ENCODE measurements at regions not wholly inside any gene's neighbourhood (a gene's known extent, or its start where the extent isn't known, plus 50 kb on each side); places are given as distances from the start of the nearest gene placed in this dataset.
"Not testable (repeated sequence)": the region's sequence is repeated elsewhere in the genome, so short reads cannot be mapped to it uniquely, and the experiment has no call there.

DNA sequence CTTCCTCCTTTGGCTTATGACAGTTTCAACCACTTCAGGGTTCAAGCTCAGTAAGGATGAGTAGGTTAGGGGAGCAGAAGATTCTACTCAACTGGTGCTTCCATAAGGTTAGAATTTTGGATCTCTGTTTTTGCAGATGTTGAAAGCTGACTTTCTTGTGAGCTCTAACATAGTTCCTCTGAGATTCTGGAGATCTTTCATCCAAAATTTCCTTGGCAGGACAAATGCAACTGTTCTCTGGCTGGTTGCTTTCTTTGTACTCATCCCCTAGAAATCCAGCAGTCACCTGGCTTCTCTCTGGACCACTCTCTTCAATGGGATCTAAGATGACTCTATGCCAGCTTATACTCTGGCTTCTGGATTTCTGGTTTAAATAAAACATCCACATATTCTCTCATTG is 189.6 kb downstream of the ESM1 start:
- no peak for TF ChIP-seq ZNF274 (IDR thresholded peaks at IDR 0.05; ENCODE audit: low read depth, low read length)
- no peak overlapping the region for H3K4me3 ChIP-seq (ENCODE audit: low read length)

DNA sequence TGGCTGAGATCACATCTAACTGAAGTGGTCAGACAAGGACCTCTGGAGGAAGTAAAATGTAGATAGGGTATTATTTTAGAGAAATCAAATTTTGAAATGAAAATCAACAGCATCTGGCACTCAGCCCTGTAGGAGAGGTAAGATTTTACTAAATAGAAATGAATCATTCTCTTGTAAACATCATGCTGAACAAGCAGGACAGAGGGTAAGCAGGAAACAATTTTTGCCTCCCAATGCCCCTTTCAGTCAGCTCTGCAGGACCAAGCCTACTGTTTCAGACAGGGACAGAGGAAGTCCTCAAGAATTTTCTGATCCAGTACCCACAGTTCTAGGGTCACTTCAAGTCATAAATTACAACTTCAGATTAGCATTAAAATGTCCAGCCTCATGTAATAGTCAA is 190.1 kb downstream of the ESM1 start:
- TF ChIP-seq ZNF274 (IDR thresholded peaks at IDR 0.05; ENCODE audit: low read depth, low read length) = no peak
- H3K4me3 ChIP-seq (ENCODE audit: low read length) = no peak overlapping the region

DNA sequence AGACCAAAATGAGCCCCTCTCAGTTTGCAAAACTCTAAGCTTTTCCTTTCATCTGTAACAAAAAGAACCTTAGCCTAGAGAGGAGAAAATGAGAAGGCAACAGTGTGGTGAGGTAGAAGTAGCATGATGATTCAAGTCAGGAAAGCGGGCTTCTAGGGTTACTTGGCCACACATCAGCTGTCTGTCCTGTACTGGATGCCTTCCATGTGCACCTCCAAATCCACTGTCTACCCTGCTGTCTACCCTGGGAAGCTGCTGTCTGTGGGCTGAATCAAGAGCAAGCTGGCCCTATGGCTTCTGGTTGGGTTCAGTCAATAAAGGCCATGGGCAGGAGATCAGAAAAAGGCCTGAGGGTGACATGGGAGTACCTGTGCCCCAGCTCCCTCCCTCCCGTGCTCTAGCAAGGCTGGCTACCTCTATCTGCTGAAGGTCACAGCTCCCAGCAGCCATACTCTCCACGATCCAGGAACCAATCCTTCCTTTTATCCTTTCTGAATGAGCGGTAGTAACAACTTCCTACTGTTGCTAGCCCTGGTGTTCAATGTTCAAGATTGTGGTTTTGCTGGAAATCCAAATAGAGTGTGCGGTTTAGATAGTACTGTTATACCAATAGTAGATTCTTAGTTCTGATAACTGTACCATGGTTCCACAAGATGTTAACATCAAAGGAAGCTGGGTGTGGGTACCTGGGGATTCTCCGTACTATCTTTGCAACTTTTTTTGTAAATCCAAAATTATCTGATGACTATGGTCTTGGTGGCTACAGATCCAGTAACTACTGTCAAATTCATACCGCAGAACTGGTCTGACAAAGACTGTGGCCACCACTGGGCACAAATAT is 191.0 kb downstream of the ESM1 start:
- TF ChIP-seq ZNF274 (IDR thresholded peaks at IDR 0.05; ENCODE audit: low read depth, low read length) = no peak

DNA sequence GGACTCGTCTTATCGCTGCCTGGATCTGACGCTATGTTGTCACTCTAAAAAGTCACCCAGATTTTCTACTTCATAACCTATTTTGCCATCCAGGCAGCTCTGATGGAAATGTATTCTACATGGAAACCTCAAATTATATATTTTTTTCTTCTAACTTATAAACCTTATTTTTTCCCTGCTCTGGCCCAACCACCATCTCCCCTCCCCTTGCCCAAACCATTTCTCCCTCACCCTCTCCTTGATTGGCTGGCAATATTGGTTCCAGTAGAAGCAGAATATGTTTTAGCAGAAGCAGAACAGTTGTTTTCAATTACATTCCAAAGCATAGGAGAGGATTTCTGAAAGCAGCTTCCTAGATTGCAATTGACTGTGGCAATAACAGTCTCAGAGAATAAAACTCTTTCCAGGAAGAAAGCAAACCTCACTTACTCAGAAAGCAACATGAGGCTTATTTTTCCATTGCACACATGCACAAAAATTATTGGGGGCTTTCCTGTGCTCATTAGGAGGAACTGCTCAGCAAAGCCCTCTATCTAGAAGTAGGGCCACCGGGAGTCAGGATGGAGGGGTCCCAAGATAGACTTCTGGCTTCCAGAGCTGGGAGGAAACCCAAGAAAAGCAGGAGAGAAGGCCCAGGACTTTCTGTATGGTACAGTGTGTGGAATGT is 191.8 kb downstream of the ESM1 start:
- TF ChIP-seq ZNF274 (IDR thresholded peaks at IDR 0.05; ENCODE audit: low read depth, low read length) = no peak
- no peak overlapping the region for H3K4me3 ChIP-seq (ENCODE audit: low read length)

More for the DNA sequence above, 191.0 kb downstream of the ESM1 start:
- H3K4me3 ChIP-seq (ENCODE audit: low read length) = no peak overlapping the region

DNA sequence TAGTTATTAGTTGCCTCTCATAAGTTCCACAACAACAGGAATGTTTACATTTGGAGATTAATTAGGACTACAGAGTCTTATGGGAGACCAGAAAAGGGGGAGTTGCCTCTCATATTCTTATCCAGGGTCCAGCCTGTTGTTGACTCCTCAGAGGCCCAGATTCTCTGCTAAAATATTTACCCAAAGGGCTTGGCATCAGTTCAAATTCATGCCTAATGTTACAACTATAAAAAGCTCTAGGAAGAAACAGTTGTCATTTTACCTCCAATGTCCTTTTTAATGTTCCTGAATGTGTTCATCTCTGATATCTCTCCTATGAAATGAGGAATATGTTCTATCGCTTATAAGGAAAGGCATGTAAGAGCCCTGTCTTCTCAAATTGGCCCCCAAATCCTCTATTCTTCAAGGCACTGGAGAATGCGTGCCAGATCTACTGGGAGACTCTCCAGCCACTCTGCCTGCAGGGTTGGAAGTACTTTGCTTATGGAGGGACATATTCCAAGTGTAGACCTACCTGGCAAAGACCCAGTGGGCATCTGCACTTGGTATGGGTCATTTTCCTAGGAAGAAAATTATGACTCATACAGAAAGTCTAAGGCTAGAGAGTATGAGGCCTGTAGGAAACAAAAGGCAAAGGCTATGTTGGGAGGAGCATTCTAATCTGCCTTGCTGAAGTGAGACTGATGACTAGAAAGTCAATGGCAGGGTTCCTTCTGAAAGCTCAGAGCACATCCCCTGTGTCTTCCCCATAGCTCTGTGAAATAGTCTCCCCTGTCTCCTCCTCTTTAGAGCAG is 192.6 kb downstream of the ESM1 start:
- no peak overlapping the region for H3K4me3 ChIP-seq (ENCODE audit: low read length)
- TF ChIP-seq ZNF274 (IDR thresholded peaks at IDR 0.05; ENCODE audit: low read depth, low read length) = no peak

DNA sequence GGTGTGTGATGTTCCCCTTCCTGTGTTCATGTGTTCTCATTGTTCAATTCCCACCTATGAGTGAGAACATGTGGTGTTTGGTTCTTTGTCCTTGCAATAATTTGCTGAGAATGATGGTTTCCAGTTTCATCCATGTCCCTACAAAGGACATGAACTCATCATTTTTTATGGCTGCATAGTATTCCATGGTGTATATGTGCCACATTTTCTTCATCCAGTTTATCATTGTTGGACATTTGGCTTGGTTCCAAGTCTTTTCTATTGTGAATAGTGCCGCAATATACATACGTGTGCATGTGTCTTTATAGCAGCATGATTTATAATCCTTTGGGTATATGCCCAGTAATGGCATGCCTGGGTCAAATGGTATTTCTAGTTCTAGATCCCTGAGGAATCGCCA is 197.5 kb downstream of the ESM1 start:
- H3K4me3 ChIP-seq (ENCODE audit: low read length) = not testable (repeated sequence)

DNA sequence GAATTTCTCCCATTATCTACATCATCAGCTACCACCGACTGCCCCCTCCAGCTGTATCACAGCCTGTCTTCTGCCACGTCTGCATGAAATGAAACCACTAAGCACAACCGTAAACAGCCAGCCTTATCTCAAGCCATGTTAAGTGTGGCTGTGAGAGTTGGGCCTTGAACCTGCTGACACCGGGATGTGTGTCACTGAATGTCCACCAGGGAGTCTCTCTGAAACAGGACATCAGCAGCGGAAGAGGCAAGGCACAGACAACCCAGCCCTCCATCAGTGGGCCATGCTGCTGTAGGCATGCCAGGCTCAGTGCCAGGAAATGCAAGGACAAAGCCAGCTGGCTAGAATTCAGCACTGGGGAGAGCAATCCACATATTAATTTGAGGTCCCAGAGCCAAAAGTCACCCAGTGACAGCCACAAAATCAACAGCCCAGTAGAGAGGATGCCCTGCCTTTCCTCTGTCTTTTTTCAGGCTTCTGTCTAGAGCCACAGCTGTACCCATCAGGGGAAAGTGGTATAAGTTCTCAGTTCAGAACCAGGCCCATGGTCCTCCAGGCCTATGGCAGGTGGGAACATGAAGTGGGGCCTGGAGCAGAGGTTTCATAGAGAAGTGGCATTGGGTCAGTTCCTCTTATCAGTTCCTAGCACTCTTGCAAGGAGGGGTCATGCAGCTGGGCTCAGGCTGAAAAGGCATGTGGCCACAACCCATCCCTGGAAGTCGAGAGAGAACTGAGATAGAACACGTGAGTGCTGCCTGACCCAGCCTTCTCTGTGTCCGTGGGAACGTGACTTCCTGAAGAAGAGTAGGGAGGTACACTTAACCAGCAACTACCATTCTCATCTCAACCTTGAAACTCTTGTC is 199.4 kb downstream of the ESM1 start:
- no peak overlapping the region for H3K4me3 ChIP-seq (ENCODE audit: low read length)
- no peak for TF ChIP-seq ZNF274 (IDR thresholded peaks at IDR 0.05; ENCODE audit: low read depth, low read length)

DNA sequence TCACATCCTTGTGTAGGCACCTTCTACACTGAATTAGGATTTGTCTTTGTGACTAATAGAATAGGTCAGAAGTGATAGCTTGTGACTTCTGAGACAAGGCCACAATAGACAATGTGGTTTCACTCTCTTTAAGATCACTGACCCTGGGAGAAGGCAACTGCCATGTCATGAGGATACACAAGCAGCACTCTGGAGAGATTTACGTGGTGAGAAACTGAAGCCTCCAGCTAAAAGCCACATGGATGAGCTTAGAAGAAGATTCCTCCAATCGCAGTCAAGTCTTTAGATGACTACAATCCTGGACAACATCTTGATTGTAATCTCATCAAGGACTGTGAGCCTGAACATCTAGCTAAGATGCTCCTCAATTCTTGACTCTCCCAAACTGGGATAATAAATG is 206.6 kb downstream of the ESM1 start:
- H3K4me3 ChIP-seq (ENCODE audit: low read length) = no peak overlapping the region
- no peak for TF ChIP-seq ZNF274 (IDR thresholded peaks at IDR 0.05; ENCODE audit: low read depth, low read length)

DNA sequence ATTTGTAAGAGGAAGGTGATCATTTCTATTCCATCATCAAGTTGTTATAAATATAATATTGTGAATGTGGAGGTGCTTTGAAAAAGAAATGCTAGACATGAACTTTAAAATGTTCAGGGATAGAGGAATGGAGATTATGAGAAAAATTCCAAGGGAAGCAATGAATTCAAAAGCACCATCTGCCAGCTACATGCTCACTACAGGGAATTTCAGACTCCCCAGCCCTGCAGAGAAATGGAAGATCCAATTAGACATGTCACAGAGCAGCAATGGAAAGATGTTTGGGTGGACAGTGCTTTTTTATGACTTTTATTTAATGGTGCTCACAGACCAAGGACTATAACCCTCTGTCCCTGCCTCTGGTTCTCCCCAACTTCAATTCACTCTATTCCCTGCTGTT is 209.7 kb downstream of the ESM1 start:
- no peak overlapping the region for H3K4me3 ChIP-seq (ENCODE audit: low read length)
- no peak for TF ChIP-seq ZNF274 (IDR thresholded peaks at IDR 0.05; ENCODE audit: low read depth, low read length)

DNA sequence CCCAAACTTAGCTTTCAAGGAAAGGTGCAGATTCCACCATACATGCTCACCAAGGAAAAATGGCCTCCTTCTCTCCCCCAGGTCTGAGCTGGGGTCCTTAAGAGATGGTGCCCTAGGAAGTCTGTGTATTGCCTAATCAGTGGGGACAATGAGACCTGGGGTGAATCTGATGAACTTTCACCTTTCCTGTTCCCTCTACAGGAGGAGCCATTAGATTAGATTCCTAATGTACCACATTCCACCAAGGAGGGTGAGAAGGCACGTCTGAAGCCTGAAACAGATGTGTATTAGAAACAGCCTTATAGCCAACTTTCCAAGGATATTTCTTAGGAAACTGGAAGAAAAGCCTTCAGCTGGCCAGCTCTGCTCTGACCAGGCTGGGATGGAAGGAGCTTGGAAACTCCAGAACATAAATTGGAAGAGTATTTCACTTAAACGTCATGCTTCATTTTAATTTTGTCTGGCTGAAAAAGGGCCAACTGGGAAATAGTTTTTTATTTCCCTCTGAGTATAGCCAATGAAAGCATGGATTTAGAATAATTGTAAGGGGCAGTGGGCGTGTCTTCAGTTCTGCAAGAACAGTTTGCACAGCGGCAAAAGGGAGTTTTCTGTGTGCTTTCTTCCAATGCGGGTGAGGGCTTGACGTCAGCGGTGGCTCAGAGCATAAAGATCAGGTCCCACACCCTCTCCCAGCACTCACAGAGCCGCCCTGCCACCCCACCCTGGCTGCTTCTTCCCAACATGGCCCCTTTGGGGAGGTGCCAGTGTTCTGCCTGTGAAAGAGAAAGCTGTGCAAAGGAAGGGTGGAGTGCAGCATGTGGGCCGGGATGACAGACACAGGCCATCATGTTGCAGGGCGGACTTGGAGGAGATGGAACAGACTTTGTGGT is 210.9 kb downstream of the ESM1 start:
- TF ChIP-seq ZNF274 (IDR thresholded peaks at IDR 0.05; ENCODE audit: low read depth, low read length) = no peak
- no peak overlapping the region for H3K4me3 ChIP-seq (ENCODE audit: low read length)

DNA sequence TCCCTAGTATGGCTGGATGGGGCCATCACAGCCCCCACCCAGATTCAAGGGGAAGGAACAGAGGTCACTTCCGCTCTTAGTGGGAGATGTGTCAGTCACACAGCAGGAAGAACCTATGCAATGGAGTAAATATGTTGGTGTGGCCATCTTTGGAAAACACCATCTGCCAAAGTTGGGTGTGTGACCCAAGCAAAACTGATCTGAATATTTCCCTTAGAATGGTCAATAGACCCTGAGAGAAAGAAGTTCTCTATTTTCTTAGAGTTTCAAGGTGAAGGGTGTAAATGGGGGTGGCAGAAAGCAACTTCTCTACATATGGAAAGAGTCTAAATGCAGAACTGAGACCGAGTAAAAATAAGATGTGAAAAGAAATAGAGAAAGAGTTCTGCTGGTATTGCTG is 212.7 kb downstream of the ESM1 start:
- no peak overlapping the region for H3K4me3 ChIP-seq (ENCODE audit: low read length)
- no peak for TF ChIP-seq ZNF274 (IDR thresholded peaks at IDR 0.05; ENCODE audit: low read depth, low read length)

DNA sequence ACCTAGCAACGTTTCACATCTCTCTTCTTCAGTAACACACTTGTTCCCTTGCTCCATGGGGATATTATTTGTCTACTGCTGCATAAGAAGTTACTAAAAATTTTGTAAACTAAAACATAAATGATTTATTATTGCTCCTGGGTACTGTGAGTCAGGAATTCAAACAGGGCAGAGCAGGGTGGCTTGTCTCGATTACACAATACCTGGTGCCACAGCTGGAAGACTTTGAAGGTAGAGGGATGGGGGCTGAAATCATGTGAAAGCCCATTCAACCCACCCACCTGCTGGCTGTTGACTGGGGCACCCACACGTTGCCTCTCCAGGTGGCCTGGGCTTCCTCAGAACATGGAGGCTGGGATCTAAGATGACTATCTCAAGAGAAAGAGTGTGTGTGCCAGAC is 213.2 kb downstream of the ESM1 start:
- no peak overlapping the region for H3K4me3 ChIP-seq (ENCODE audit: low read length)
- no peak for TF ChIP-seq ZNF274 (IDR thresholded peaks at IDR 0.05; ENCODE audit: low read depth, low read length)

DNA sequence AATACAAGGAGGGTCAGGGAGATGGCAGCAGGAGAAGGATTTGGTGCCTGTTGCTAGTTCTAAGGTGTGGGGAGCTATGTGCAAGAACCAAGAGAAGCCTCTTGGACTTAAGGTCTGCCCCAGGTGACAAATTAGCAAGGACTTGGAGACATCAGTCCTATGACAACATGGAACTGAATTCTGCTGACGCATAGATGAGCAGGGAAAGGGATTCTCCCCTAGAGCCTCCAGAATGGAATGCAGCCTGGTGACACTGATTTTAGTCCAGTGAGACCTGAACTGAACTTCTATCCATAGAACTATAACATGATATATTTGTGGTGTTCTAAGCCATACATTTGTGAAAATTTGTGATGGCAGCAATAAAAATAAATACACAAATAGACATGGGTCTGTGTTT is 215.6 kb downstream of the ESM1 start:
- no peak overlapping the region for H3K4me3 ChIP-seq (ENCODE audit: low read length)
- TF ChIP-seq ZNF274 (IDR thresholded peaks at IDR 0.05; ENCODE audit: low read depth, low read length) = no peak

All from GM08714 (cell line).